ENCODE measurements at regions not wholly inside any gene's neighbourhood (a gene's known extent, or its start where the extent isn't known, plus 50 kb on each side); places are given as distances from the start of the nearest gene placed in this dataset.

DNA sequence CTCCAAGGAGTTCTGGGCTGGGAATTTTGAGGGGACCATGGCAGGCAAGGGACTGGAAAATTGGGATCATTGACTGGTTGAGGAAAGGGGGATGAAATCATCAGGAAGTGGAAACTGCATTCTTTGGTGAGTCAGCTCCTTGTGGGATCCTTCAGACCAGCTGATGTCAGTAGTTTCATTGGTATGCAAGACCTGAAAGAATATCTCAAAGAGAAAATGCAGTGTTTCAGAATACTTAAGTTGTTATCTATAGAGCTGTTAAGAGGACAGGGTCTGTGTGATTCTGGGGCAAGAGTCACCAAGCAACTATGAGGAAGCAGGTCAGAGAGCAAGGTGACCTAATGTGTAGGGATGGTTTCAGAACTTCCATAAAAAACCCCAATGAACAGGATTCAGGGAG lies 595.9 kb upstream of the AUTS2 start:
- TF ChIP-seq, protein P1, sequence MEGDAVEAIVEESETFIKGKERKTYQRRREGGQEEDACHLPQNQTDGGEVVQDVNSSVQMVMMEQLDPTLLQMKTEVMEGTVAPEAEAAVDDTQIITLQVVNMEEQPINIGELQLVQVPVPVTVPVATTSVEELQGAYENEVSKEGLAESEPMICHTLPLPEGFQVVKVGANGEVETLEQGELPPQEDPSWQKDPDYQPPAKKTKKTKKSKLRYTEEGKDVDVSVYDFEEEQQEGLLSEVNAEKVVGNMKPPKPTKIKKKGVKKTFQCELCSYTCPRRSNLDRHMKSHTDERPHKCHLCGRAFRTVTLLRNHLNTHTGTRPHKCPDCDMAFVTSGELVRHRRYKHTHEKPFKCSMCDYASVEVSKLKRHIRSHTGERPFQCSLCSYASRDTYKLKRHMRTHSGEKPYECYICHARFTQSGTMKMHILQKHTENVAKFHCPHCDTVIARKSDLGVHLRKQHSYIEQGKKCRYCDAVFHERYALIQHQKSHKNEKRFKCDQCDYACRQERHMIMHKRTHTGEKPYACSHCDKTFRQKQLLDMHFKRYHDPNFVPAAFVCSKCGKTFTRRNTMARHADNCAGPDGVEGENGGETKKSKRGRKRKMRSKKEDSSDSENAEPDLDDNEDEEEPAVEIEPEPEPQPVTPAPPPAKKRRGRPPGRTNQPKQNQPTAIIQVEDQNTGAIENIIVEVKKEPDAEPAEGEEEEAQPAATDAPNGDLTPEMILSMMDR (IDR thresholded peaks at IDR 0.05): no peak
- TF ChIP-seq POLR2A (IDR thresholded peaks at IDR 0.05): no peak
